Stimulated activated CD4-positive, alpha-beta T cell treated with anti-CD3 and anti-CD28 coated beads, Interleukin-12 subunit alpha, Interleukin-12 subunit beta, amount 100 ng/mL, for 4 hours (primary cell): ENCODE measurements at regions not wholly inside any gene's neighbourhood (a gene's known extent, or its start where the extent isn't known, plus 50 kb on each side); places are given as distances from the start of the nearest gene placed in this dataset.

Experiments
- DNase-seq: peaks from one replicate; pipeline ENCODE4 v3.0.0-alpha.2; 2020

DNA sequence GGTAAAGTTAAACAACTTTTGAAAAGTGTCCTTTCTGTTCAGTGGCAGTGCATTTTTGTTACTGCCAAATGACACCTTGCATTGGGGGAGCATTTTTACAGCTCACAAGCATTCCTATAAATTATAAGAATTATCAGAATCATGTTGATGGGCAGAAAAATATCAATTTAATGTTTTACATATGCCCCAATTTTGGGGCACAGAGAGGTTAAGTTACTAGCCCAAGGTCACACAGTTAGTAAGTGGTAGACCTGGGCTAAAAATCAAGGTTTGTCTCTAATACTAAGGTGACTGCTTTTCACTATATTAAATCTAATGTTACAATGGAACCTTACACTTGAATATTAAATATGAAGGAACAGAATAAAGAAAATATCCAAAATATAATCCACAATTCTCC lies 180.1 kb upstream of the IVNS1ABP start:
- DNase-seq, result no peak

DNA sequence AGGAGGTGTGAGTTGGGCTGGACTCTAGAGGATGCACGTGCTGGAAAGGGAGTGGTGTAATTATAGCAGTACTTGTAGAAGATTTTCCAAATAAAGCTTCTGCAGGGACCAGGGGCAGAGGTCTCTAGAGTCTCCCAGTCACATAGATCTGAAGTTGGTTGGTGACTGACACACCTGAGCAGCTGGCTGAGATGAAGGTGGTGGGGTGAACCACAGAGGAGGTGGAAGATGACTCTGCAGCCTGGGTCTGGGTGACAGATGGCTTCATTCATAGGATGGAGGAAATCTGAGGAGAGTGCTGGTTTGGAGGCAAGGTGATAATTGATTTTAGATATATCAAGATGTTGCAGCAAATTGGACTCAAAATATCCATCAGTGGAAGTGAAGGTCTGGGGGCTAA lies 178.9 kb upstream of the IVNS1ABP start:
- no peak for DNase-seq

DNA sequence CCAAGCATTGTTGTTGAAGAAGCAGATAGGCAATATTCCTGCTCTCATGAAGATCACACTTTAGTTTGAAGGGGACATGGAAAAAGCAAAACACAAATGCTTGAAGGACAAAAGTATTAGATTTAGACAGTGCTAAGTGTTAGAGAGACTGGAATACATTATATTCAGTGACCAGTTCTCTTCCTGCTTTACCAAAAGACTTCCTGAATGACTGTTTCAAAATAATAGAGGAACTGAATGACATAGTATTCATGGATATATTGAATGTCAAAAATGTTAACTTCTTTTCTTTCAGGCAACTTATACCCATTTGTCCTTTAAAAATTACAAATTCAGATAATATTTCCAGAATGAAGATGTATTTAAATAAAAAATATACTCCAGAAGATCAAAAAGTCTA lies 178.0 kb upstream of the IVNS1ABP start:
- no peak for DNase-seq

DNA sequence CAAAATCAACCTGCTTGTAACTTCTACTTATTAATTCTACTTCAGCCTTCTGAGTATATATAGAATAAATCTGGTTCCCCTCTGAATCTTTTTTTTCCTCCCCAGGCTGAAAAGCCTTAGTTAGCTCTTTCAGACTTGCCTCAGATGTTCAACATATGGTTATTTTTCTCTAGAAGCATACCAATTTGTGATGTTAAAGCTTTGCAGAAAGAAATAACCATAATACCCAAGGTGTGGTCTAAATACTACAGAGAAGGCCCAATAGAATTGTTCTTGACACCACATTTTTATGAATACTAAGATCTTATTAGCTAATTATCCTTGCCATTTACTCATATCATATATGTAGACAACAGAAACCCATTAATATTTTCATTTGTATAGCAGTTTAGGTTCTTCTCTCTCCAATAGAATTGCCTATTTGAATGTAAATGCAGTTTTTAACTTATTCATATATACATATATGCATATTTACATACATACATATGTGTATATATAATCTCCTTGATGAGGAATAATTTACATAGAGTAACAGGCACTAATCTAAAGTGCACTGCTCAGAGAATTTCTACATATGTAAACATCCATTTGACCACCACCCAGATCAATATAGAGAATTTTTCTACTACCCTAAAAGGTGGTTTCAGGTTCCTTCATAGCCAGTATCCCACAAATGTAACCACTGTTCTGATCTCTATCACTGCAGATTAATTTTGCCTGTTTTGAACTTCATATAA lies 175.2 kb upstream of the IVNS1ABP start:
- no peak for DNase-seq

DNA sequence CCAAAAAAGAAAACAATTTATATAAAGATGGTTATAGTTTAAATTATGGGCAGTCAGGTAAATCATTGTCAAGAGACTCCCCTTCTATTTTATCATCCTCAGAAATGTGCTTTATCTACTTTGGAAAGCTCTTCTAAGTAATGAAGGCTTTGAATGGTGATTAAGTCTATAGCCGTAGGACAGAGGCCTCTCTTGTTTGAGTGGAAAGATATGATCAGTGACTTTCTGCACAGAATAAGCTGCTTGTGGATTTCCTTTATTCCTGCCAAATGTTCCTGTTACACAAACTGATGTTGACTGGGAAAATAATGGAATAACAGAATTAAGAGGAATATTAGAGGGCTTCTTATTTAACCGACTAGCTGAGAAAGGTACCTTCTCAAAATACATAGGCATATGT lies 174.6 kb upstream of the IVNS1ABP start:
- DNase-seq, result no peak

DNA sequence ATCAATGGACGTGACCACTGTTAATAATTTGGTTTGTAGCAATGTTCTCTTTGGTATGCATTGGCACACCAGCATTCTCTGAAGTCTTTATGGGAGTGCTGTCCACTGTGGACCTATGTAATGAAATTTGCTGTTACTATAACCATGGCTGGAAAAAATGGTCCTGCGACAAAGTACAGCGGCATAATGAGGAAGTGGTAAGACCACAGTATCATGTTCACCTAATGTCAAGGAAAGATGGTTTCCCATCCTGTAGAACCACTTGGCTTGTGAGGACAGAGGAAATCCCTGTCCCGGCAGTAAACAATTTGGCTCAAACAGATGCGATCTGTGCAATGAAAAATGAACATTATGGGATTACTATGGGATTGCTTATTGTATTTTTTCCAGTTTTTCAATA lies 173.9 kb upstream of the IVNS1ABP start:
- DNase-seq, result no peak

DNA sequence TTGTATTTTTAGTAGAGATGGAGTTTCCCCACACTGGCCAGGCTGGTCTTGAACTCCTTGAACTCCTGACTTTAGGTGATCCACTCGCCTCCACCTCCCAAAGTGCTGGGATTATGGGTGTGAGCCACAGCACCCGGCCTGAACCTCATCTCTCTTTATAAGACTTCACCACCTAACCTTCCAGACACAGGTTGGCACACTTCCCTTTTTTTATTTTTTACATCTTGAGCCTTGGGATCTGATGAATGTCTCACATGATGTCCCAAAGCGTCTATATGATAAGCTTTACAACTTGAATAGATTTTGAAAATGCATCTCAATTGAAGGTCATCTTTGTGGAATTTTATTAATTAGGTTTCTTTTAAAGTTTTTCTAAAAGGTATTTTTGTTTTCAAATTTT lies 172.4 kb upstream of the IVNS1ABP start:
- no peak for DNase-seq

DNA sequence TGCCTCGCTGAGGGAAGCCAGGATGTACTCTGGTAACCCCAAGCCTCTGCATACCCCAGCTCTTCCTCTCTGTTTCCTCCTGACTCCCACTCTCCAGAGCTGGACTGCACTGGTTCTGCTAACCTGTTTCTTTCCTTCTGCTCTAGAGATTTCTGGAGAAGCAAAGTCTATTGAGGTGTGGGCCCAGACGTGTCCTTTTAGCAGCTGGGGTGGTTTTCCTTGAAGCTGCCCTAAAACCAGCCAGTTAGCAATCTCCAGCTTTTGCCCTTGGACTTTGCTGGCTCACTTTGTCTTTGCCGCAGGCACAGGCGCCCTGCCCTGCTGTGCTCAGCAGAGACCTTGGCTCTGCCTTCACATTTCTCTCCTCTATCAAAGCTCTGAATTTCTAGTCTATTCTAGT lies 171.8 kb upstream of the IVNS1ABP start:
- no peak for DNase-seq

DNA sequence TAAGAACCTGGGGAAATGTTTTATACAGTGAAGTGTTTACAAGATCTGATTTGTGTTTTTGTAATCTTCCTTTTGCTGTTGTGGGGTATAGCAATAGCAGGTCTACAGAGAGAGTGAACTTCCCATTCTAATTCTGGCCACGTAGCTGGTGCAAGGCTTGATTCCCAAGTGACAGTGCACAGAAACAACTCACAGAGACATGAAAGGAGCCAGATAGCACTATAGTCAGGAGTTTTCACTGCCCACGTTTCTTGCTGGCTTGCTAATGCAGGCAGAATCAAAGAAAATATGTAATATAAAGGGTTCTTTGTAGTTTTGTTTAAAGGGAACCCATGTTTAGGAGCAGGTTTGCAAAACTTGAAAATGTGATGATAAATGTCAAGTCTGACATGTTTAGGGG lies 170.9 kb upstream of the IVNS1ABP start:
- no peak for DNase-seq

DNA sequence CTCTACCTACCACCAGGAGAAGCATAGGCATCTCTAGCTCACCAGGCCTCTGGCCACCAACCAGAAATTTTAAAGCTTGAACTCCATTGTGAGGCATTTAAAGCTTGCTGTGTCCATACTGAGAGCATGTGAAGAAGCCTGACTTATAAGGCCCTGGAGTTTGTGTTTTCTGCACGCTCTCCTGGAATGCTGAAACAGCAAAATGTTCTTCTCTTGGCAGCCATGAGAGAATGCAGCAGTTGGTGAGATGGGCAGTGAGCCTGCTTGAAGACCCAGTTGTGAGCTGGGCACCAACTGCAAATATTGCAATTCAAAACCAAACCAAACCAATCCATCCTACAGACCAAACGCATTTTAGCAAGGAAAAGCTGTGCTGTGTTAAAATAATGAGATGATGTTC lies 170.0 kb upstream of the IVNS1ABP start:
- DNase-seq, result no peak

DNA sequence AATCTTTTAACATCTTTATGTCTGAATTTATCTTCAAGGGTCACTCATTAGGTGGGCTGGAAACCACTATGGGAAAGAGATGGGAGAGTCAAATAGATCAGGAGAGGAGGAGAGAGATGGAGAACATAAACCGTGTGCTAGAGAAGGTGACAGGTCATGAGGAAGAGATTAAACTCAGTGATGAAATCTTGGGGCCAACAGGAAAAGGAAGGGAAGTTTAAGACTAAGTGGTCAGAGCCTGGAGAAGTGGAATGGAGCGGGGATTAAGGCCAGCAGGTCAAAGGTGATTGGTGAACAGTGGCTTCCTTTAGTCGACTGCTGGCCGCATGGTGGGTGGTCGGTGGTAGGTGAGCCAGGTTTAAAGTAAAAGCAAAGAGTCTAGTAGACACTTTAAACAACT lies 169.3 kb upstream of the IVNS1ABP start:
- DNase-seq, result no peak

DNA sequence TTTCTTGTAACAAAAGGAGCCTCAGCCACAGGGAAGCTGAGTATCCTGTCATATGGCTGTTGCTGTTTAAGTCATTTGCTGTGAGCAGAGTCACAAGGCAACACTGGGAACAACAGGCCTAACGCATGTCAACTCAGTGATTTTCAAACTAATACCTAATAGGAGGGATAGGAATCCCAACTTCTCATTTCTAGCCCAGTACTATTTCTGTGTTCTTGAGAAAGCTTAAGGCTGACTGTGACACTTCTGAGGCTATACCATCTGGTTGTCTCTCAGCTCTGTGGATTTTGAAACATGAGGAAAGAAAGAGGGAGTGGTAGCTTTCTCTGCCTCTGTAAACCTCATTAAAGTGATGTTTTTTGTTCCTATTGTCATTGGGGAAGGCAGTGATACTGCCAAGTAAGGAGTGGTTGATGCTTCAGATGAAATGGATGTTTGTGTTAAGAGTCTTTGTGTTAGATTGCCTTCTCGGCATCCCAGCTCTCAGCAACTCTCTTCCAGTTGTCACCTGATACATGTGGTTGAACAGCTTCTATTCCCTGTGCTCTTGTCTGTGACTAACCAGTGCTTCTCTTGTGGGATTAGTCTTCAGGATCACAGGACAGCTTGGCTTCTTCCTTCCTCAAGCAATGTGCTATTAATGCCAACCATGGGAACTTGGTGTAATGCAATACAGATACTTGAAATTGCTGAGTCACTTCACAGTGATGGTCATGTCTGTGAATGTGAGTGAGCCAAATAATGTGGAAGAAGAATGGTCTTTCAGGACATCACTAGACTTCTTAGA lies 166.8 kb upstream of the IVNS1ABP start:
- no peak for DNase-seq

DNA sequence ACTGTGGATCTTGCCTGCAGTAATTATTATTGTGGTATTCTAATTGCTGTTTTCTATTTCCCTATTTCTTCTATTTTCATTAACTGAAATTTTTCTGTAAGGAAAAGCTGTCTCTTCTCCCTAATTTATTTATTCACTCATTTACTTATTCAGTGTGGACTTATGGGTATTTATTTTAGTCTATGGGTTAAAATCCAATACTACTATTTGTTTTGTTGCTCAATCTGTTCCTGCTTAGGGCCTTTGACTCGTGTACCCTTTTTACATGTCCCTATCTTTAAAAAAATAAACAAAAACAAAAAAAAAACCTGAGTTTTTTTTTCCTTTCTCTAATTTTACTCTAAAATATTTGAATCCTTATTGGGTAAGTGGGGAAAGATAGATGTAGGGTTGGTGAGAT lies 166.2 kb upstream of the IVNS1ABP start:
- no peak for DNase-seq

DNA sequence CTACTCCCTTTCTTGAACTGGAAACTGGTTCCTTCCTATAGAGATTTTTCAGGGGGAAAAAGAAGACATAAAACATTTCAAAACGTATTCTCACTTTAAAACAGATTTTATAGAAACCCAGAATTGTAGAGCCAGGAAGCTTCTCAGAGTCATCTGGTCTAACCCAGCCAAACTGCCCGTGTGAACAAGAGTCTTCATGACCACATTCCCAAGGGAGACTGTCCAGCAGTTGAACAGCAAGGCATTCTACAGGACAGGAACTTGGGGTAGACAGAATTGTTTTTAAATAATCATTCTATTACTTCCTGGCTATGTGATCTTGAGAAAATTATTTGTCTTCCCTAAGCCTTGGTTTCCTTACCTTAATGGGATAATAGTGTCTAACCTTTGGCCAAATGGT lies 163.5 kb upstream of the IVNS1ABP start:
- no peak for DNase-seq

DNA sequence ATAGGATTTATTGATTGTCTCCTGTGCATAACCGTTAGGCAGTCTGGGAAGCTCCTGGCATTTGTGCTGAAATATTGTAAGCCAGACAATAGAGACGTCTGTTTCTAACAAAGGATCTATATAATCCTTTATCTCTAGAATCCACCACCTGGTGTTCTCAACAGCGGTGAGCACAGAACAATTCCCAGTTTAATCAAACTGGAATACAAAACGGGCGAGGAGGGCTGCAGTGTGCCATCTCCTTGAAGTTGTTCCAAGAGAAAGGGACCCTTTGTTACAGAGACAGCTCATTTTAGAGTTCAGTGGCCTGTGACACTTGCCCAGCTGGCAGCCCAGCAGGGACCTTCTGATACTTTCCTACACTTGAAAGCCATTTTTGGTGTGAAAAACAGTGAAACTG lies 162.8 kb upstream of the IVNS1ABP start:
- no peak for DNase-seq

DNA sequence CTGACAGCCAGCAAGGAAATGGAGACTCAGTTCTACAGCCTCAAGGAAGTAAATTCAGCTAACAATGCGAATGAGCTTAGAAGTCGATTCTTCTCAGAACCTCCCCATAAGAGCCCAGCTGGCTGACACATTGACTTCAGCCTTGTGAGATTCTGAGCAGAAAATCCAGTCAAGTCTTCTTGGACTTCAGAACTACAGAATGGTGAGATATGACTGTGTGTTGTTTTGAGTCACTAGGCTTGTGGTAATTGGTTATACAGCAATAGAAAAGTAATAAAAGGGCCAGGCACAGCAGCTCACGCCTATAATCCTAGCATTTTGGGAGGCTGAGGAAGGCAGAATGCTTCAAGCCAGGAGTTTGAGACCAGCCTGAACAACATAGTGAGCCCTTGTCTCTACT lies 161.8 kb upstream of the IVNS1ABP start:
- no peak for DNase-seq

DNA sequence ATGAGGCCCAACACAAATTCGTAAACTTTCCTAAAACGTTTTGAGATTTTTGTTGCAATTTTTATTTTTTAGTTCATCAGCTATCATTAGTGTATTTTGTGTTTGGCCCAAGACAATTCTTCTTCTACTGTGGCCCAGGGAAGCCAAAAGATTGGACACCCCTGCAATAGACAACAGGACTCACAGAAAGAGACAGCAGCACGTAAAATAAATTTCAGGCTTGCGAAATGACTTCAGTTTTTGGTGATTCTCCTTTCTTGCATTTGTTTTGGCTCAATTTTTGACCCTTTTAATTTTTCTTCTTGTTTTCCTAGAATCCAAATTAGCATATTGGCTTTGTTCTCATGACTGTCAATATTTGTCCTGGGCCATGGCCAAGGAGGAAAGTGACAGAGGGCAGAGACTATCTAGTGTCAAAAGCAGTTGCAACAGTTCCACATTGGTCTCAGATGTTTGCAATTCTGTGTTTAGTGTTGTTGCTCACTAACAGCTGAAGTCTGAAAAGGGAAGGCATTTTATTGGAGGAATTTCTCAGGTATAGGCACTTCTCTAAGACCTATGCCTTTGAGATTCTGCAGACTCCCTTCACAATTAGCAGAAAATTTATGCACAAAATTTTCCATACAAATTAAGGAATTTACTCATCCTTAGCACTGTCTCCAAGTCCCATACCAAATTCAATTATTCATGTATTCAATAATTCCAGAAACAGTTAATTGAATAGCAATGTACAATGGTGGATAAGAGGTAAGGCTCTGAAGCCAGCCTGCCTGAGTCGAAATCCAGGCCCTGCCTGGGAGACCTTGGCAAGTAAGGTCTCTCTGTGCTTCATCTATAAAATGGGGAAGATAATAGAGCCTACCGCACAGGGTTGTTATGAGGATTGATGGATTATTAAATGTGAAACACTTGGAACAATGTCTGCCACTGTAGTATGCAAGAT lies 160.9 kb upstream of the IVNS1ABP start:
- no peak for DNase-seq

DNA sequence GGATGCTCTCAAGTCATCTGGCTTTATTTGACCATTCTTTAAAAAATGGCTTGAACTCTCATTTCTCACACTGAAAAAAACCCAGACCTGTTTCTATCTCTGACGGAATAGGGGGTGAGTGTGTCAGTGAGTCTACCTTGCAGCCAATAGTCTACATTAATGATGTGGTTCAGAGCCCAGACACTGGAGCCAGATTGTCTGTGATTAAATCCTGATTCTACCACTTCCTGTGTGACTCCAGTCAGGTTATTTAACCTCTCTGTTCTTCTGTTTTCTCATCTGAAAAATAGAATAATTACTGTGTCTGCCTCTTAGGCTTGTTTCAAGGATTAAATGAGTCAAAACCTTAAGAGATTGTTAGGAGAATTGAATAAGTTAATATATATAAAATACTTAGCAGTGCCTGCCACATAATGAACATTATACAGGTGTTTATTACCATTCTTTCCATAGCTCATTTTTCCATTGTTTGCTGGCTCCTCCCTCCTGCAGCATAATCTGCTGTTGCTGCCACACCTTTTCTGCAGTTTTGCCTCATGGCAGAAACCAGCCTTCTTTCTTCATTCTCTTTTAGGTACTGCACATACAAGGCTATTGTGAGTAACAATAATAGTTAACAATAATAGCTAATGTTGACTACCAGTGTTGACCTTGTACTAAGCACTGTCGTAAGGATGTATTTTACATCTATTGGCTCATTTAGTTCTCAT lies 157.6 kb upstream of the IVNS1ABP start:
- DNase-seq, result no peak

DNA sequence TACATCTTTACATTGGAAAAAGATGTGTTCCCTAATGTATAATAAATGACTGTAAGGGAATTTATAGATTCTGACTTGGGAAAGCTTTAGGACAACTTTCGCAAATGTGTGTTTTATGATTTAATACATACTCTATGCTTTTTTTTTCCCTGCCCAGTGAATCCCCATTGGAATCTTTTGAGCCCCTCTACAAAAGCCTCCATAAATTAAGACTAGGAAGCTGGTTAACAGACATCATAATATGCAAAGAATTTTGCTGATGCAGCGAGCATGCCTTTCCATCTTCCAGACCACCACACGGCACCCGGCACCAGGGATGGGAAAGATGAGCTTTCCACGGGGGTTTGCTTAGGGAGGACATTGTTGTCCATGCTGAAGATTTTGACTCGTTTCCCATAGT lies 156.1 kb upstream of the IVNS1ABP start:
- no peak for DNase-seq

DNA sequence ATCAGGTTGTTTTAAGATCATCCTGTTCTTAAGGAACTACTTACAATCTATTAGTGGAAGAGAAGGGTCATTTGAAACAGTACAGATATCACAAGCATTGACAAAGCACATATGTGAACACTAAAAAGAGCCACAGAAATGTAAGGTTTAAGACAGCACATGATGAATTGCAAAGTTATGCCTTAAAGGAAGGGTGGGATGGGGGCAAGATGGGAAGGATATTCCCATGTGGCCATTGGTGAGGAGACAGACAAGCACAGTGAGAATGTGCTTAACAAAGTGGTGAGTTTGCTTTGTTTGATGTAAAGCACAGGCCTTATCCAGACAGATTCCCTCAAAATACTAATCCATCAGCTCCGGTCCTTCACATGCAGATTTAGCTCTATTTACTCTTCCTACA lies 151.6 kb upstream of the IVNS1ABP start:
- no peak for DNase-seq

DNA sequence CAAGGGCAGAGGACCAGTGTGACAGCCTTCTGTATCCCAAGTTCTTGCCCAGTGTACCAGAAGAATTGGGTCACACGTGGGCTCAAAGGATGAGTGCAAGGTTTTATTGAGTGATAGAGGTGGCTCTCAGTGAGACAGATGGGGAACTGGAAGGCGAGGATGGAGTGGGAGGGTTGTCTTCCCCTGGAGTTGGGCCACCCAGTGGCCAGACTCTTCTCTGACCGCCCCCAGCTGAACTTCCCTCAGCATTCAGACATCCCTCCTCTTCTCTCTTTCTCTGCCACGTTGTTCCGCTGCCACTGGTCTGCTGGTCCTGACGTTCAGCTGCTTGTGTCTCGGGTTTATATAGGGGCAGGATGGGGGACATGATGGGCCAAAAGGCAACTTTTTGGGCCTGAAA lies 150.1 kb upstream of the IVNS1ABP start:
- no peak for DNase-seq

DNA sequence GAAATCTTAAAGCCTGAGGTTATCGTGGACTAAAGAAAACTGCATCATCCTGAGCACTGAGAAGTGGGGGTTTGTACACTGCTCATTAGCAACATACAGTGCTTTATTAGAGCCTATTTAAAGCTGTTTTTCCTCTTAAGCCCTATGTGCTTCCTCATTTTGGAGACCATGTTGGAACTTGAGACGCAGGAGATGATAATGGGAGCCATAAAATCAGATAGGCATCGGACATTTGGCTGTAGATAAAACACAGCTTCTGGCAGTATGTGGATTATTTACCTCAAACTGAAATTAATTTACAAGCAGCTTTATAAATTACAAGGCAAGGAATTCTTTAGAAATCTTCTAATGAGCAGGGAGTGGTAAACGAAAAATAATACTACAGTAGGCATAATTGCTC lies 147.7 kb upstream of the IVNS1ABP start:
- no peak for DNase-seq

DNA sequence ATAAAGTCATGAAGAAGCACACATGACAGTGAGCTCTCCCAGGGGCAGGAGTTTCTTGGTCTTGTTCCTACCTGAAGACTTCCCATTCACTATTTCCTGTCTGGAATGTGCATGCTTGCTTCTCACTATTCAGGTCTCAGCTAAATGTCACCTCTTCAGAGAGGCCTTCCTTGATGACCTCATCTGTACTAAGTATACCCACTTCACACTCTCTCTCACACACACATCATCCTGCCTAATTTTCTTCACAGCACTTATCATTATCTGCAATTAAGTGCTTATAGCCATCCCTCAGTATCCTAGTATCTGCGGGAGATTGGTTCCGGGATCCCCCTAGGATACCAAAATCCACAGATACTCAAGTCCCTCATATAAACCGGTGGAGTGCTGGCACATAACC lies 146.4 kb upstream of the IVNS1ABP start:
- DNase-seq, result no peak
